ENCODE measurements at regions not wholly inside any gene's neighbourhood (a gene's known extent, or its start where the extent isn't known, plus 50 kb on each side); places are given as distances from the start of the nearest gene placed in this dataset.

DNA sequence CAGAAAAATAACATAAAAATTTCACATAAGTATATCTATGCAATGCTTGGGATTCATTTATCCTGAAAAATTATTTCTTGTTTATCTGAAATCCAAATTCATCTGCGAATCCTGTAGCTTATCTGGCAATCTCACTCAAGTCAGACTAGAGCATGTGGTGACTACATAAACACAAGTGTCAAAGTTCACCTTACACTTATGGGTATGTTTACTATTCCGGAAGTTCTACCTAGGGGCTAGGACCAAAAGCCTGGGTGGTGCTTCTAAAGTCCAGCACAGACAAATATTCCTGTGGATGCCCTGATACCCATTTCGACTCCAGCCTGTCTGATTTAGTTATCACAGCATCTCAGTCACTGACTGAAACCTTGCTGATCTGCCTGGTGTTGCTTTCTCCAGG, 364.0 kb downstream of the METTL4 start:
- TF ChIP-seq, protein P1, sequence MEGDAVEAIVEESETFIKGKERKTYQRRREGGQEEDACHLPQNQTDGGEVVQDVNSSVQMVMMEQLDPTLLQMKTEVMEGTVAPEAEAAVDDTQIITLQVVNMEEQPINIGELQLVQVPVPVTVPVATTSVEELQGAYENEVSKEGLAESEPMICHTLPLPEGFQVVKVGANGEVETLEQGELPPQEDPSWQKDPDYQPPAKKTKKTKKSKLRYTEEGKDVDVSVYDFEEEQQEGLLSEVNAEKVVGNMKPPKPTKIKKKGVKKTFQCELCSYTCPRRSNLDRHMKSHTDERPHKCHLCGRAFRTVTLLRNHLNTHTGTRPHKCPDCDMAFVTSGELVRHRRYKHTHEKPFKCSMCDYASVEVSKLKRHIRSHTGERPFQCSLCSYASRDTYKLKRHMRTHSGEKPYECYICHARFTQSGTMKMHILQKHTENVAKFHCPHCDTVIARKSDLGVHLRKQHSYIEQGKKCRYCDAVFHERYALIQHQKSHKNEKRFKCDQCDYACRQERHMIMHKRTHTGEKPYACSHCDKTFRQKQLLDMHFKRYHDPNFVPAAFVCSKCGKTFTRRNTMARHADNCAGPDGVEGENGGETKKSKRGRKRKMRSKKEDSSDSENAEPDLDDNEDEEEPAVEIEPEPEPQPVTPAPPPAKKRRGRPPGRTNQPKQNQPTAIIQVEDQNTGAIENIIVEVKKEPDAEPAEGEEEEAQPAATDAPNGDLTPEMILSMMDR (IDR thresholded peaks at IDR 0.05; ENCODE audit: insufficient read depth, missing control alignments) = no peak
- DNase-seq (ENCODE audit: insufficient read length, low spot score) (no peak), FAIRE-seq (peak; percentile 61)

DNA sequence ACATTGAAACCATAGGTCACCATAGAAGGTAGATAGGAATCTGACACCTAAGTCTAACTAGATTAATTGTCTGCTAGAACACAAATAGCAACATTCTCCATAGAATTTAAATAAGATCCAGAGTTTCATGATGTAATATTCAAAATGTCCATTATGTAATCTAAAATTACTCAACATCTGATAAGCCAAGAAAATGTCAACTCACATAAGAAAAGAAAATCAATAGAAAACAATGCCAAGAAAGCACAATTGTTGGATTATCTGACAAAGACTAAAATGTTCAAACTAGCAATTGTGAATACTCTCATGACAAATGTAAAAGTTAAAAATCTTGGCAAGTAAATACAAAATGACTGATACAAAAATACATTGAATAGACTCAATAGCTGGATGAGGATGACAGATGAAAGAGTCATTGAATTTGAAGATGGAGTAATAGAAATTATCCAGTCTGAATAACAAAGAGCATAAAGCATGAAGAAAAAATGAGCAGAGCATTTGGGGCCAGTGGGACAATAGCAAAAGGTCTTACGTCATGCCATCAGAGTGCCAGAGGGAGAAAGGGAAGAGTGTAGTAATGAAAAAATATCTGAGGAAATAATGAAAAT, 358.6 kb downstream of the METTL4 start:
- TF ChIP-seq, protein P1 (IDR thresholded peaks at IDR 0.05; ENCODE audit: insufficient read depth, missing control alignments) = no peak
- FAIRE-seq (peak; percentile 90), DNase-seq (ENCODE audit: insufficient read length, low spot score) (no peak)

DNA sequence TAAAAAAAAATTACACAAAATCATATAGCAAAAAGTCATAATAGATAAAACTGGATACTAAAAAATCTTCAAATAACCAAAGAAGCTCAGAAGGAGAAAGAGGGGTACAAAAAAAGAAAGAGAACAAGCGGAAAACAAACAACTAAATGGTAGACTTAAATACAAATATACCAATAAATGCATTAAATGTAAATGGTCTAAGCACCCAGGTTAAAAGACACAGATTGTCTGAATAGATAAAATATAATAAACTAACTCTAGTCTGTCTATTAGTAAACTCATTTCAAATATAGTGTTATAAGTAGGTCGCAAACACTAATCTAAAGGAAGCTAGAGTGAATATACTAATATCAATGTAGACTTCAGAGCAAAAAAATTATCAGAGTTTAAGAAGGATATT, 357.4 kb downstream of the METTL4 start:
- TF ChIP-seq, protein P1 (IDR thresholded peaks at IDR 0.05; ENCODE audit: insufficient read depth, missing control alignments) = no peak
- FAIRE-seq (no peak), DNase-seq (ENCODE audit: insufficient read length, low spot score) (no peak)

DNA sequence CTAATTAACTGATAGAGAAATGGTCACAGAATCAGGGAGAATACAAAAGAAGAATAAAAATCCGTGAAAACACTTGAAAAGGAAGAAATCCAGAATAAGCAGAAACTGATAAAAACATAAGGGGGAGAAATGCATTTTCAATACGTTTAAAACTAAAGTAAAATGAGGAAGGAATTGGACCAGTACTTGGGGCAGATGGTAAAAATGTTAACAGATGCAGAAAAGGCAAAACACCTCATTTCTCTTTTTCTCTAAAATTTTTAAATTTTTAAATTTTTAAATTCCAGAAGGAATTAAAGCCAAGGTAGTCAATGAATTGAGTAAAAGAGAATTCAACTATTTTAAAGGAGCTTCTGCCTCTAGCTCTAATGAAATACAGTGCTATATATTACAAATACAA, 353.9 kb downstream of the METTL4 start:
- DNase-seq (ENCODE audit: insufficient read length, low spot score) (no peak), FAIRE-seq (no peak)
- TF ChIP-seq, protein P1 (IDR thresholded peaks at IDR 0.05; ENCODE audit: insufficient read depth, missing control alignments) = no peak

DNA sequence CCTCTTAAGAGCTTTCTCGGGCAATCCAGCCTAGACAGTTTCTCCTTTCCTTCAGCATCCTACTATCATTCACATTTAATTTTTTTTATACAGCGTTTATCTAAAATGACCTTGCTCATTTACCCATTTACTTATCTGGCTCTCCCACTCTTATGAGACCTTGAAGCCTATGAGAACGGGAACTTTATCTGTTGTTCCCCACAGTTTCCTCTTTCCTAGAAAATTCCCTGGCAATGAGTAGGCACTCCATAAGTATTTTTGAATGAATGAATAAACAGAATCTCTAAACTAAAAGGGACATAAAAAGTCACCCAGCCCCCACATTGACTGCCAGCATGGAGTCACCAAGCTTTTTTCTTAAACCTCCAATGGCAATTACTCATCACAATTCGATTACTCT, 353.2 kb downstream of the METTL4 start:
- DNase-seq (ENCODE audit: insufficient read length, low spot score) (no peak), FAIRE-seq (no peak)
- TF ChIP-seq, protein P1 (IDR thresholded peaks at IDR 0.05; ENCODE audit: insufficient read depth, missing control alignments) = no peak

DNA sequence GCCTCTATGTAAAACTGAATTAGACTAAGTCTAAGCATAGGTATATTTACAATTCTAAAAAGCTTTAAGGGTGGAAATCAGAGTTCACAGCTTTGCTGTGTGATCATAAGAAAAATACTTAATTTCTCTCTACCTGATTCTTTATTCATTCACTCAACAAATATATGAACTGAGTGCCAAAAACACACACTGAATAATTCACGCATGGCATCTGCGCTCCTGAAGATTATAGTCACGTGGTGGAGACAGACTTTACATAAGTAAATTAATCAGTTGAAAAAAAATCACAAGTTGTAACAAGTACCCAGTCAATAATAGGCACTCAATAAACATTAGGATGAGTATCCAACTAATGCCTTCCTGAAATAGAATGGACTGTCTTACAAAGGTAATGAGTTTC, 351.6 kb downstream of the METTL4 start:
- FAIRE-seq (no peak), DNase-seq (ENCODE audit: insufficient read length, low spot score) (no peak)
- TF ChIP-seq, protein P1 (IDR thresholded peaks at IDR 0.05; ENCODE audit: insufficient read depth, missing control alignments) = no peak

DNA sequence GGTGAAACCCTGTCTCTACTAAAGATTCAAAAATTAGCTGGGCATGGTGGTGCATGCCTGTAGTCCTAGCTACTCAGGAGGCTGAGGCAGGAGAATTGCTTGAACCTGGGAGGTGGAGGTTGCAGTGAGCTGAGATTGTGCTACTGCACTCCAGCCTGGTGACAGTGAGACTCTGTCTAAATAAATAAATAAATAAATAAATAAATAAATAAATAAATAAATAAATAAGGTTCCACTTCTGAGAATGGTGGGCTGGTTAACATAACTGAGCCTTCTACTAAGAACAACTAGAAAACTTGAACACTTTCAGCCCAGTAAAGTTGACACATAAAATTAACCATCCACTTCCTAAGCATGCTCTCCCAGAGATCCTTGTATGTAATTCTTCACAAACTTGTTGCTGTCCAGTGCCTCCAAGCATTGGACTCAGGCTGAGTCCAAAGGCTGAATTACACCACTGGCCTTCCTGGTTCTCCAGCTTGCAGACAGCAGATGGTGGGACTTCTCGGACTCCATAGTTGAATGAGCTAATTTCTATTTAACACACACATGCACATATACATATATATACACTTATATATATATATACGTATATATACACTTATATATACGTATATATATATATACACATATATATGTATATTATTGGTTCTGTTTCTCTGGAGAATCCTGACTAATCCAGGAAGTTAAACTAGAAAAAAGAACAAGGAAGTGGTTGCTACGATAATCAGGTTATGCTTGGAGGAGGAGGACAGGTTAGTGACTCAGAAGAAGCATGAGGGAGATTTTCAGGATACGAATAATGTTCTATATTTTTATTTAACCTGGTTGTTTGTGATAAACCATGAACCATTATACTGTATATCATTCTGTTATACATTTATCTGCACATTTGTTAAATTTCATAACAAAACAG, 348.8 kb downstream of the METTL4 start:
- TF ChIP-seq, protein P1 (IDR thresholded peaks at IDR 0.05; ENCODE audit: insufficient read depth, missing control alignments) = no peak
- FAIRE-seq = no peak
- no peak for DNase-seq (ENCODE audit: insufficient read length, low spot score)

Measured in D721Med (cell line).